ENCODE measurements at regions not wholly inside any gene's neighbourhood (a gene's known extent, or its start where the extent isn't known, plus 50 kb on each side); places are given as distances from the start of the nearest gene placed in this dataset.

- no peak for TF ChIP-seq POLR2AphosphoS5 (IDR thresholded peaks at IDR 0.05)
- no peak for TF ChIP-seq CTCF (IDR thresholded peaks at IDR 0.05 in 8 of 11, conservative IDR thresholded peaks at IDR 0.05 in 3 of 11)
- TF ChIP-seq POLR2A (IDR thresholded peaks at IDR 0.05), result no peak
Observed at GRCh38 chr2:41890341-41890740, 157.5 kb upstream of the PKDCC start.
